ENCODE measurements at regions not wholly inside any gene's neighbourhood (a gene's known extent, or its start where the extent isn't known, plus 50 kb on each side); places are given as distances from the start of the nearest gene placed in this dataset.

DNA sequence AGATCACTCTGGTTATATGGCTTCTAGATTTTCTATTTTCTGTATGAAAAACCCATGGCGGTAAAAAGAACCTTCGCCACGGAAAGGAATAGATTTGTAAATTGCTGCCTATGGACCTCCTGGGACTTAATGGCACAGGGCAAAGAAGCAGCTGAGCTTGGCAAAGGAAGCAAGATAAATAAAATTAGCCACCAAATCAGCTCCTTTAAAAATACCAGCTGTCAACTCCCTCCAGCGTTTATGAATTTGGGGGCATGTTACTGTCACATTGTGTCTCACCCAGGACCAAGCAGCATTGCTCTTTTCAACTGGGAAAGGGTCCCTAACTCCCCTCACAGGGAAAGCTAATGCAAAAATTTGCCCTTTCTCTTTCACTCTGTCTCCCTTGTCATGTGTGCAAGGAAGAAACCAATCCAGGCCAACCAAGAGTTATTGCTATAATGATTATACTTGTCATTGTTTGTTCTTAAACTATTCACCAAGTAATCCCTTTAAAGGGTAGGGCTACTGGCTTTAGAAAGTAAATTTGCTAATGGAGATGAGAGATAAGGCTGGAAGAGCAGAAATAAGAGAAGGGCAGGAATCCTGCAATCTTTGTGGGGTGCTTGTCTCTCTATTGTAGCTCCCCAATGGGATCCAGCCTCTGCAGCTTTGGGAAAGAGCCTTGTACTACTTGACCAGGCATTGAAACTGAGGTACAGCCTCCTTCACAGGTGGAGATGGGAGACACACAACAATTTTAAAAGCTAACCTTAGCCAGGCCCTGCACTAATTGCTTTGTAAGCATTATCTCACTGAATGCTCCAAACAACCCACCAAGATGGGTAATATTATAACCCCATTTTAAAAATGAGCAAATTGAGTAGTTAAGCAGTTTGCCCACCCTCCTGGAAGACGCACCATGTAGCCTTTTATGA lies 119.1 kb upstream of the KLF7 start:
- TF ChIP-seq CTCF (IDR thresholded peaks at IDR 0.05) (no peak), POLR2AphosphoS5 (IDR thresholded peaks at IDR 0.05; ENCODE audit: low read depth, low read length) (no peak), TCF7L2 (IDR thresholded peaks at IDR 0.05; ENCODE audit: low read depth, low read length) (no peak), REST (IDR thresholded peaks at IDR 0.05; ENCODE audit: insufficient read depth in 1 of 2, low read depth in 2 of 2, low read length in 1 of 2) (no peak), SIN3A (IDR thresholded peaks at IDR 0.05; ENCODE audit: borderline replicate concordance, insufficient read depth, low read depth, low read length) (no peak)

Measured in Panc1 (cell line).